Aorta (tissue), 5 donors: ENCODE measurements at regions not wholly inside any gene's neighbourhood (a gene's known extent, or its start where the extent isn't known, plus 50 kb on each side); places are given as distances from the start of the nearest gene placed in this dataset.
A peak's percentile ranks its signal among the peaks of the same experiment; 100 is the strongest.

ENCODE experiments used
- ATAC-seq: fragments of 200-7000 bp; cut with Tn5 transposase; one replicate; pipeline ENCODE4 v1.9.1; 2022; ENCODE audit warnings: moderate library complexity; ENCODE audit not compliant: low FRiP score
- DNase-seq, 2 donors: peaks; one replicate each; pipeline ENCODE4 v3.0.0-alpha.2; 2020
- H3K27ac ChIP-seq, 2 donors: one replicate each; pipeline ENCODE4 v1.5.1; 2013; ENCODE audit warnings: low read length in 2 of 2, mild to moderate bottlenecking in 2 of 2, moderate library complexity in 2 of 2, control low read depth in 1 of 2, inconsistent platforms in 1 of 2, low read depth in 1 of 2
- H3K27me3 ChIP-seq, 2 donors: one replicate each; pipeline ENCODE4 v1.6.1; 2013; ENCODE audit warnings: control low read depth in 1 of 2, low read length in 1 of 2, mild to moderate bottlenecking in 1 of 2, moderate library complexity in 1 of 2; ENCODE audit not compliant: insufficient read depth in 2 of 2, control insufficient read depth in 1 of 2
- H3K36me3 ChIP-seq, 2 donors: one replicate each; pipeline ENCODE4 v1.6.1; 2013; ENCODE audit warnings: control low read depth in 1 of 2, low read length in 1 of 2, mild to moderate bottlenecking in 1 of 2; ENCODE audit not compliant: insufficient read depth in 2 of 2, control insufficient read depth in 1 of 2
- H3K4me1 ChIP-seq, 2 donors: one replicate each; pipeline ENCODE4 v1.6.1; 2013; ENCODE audit warnings: low read length in 2 of 2, control low read depth in 1 of 2, mild to moderate bottlenecking in 1 of 2, moderate library complexity in 1 of 2; ENCODE audit not compliant: insufficient read depth in 2 of 2, control insufficient read depth in 1 of 2
- H3K4me3 ChIP-seq, 2 donors: one replicate each; pipeline ENCODE4 v1.5.1; 2013; ENCODE audit warnings: low read length in 2 of 2, control low read depth in 1 of 2, mild to moderate bottlenecking in 1 of 2
- H3K9me3 ChIP-seq: one replicate; pipeline ENCODE4 v1.6.1; 2013; ENCODE audit warnings: mild to moderate bottlenecking, low read length; ENCODE audit not compliant: control insufficient read depth
- WGBS, 2 donors: extraction: QIAGEN DNeasy Blood & Tissue Kit; methylation state at CpG; one replicate each; pipeline ENCODE4 v1.1.7; 2013; 5-methylcytosine and 5-hydroxymethylcytosine counted together
- intact Hi-C, 2 donors: fragments of 100-400 bp; cut with DNase I; formaldehyde crosslinking; loops; one replicate each; pipeline versions ENCODE4 v1.14.2 to v1.15.0; 2022
- donor health status: healthy with polysubstance abuse.
- donor health status: Bipolar disorder and iron deficiency.
- donor health status: DM: no; HTN: no; CAD: no.
- donor health status: DM: no; HTN: no; CAD: no.
- donor health status: DM: yes; HTN: yes; CAD: no.

DNA sequence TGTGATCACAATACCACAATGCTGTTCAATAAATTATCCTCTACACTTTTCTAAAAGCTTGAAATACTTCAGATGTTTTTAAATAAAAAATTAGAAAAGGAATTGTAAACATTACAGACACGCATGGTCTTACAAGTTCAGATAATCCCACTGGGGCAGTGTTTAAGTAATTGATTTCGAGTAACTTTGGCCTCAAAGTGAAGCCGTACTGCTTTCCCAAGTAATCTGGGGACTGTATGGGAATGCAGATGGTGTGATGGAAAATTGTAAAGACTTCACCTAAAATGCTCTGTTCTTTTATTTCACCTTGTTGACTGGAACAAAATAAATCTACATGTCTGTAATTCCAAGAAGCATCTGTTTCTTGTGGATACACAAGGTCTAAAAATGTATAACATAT is 401.7 kb upstream of the LYPLAL1 start:
- DNase-seq (no peak), ATAC-seq (no peak)
- WGBS, 2 donors = 91 to 92% methylated on average over 3 of the region's 3 CpGs
- intact Hi-C loops = no loop called here
- Histone ChIP-seq H3K27me3 (no peaks in the 10 kb centered on the region), H3K36me3 (no peaks in the 10 kb centered on the region), H3K4me3 (no peak overlapping the region), H3K4me1 (no peaks in the 10 kb centered on the region), H3K9me3 (no peaks in the 10 kb centered on the region), H3K27ac (no peak overlapping the region)

GRCh38 chr1:218772575-218772974 is 401.1 kb upstream of the LYPLAL1 start:
- H3K4me3 ChIP-seq = no peak overlapping the region
- DNase-seq (no peak), ATAC-seq (no peak)
- no peaks in the 10 kb centered on the region for H3K27me3 ChIP-seq
- no peaks in the 10 kb centered on the region for H3K4me1 ChIP-seq
- no peaks in the 10 kb centered on the region for H3K36me3 ChIP-seq
- intact Hi-C loops = no loop called here
- WGBS, 2 donors = 87% methylated on average over 6 of the region's 6 CpGs
- no peak overlapping the region for H3K27ac ChIP-seq
- H3K9me3 ChIP-seq = no peaks in the 10 kb centered on the region

GRCh38 chr1:218775501-218776021 is 398.1 kb upstream of the LYPLAL1 start:
- ATAC-seq (no peak), DNase-seq (no peak)
- Histone ChIP-seq H3K27ac (no peak overlapping the region), H3K4me3 (no peak overlapping the region), H3K27me3 (peaks cover 0 to 1% of the 10 kb centered on the region in 2 donors), H3K4me1 (no peaks in the 10 kb centered on the region), H3K36me3 (no peaks in the 10 kb centered on the region), H3K9me3 (no peaks in the 10 kb centered on the region)
- 81 to 86% methylated on average over 4 of the region's 4 CpGs for WGBS, 2 donors
- intact Hi-C loops = no loop called here

DNA sequence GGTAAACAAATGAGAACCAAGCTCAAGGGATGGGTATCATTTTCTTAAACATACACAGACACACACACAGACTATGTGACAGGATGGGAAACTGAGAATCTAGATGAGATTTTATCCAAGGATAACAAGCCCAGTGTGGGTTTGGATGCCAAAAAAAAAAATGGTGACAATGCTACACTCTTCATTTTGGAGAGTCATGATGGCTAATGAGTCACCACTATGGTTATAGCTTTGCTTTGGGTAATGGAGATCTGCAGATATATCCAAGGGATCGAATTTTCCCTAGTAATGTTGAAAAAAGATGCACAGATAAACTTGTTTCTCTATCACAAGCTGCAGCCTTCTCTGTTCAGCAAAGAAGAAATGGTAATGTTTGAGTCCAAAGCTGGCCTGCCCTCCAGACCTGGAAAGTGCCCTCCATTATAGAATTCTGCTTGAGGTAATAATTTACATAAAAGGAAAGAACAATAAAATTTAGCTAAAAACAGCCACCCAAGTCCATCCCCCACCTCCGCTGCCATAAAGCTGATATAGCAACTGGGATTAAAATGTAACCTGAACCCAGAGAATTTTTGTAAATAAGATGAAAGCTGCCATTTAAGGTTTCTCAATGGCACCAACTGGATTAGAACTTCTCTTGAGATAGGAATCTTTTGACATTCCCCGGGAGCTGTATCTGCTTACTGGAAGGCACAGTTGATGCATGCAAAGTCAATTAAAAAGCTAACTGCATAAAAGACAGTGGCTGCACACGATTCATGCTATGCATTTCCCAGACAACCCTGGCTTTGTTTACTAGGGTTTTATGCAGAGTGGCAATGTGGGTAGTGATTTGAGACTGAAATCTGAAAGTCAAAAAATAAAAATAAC is 395.2 kb upstream of the LYPLAL1 start:
- no peaks in the 10 kb centered on the region for H3K36me3 ChIP-seq
- H3K27me3 ChIP-seq = peaks cover 0 to 1% of the 10 kb centered on the region in 2 donors
- no peaks in the 10 kb centered on the region for H3K9me3 ChIP-seq
- no peak overlapping the region for H3K27ac ChIP-seq
- DNase-seq (no peak), ATAC-seq (no peak)
- intact Hi-C loops = no loop called here
- no peak overlapping the region for H3K4me3 ChIP-seq
- WGBS, 2 donors = 93 to 95% methylated on average over 4 of the region's 4 CpGs
- no peaks in the 10 kb centered on the region for H3K4me1 ChIP-seq

DNA sequence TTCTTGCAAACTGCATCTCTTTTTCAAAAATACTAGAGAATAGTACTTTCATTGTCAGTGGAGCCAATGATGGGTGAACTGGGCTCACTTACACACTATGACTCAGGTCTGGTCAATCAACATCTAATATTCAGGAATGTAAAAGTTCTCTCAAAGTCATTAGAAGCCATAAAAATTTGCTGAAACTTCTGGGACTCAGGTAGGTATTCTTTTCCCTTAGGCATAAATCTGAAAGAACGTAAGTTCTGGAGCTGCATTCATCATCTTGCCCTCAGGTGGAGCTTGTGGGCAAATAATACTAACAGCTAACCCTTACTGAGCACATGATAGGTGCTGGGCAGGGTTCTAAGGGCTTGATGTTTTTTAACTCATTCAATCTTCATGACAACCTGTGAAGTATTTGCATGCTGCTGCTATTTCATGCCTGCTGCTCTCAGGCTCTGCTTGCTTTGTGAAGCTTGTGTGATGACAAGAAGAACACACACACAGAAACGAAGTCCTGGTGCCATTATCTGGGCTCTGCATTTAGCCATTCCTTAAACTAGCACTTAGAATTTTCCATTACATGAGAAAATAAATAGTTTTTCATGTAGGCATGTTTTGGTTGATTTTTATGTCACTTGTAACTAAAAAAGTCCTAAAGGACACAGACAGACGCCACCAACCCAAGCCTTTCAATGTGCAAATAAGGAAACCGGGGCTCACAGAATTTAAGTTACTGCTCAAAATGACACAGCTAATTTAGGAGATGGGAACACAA is 394.2 kb upstream of the LYPLAL1 start:
- ATAC-seq = no peak
- no peaks in the 10 kb centered on the region for H3K4me1 ChIP-seq

DNA sequence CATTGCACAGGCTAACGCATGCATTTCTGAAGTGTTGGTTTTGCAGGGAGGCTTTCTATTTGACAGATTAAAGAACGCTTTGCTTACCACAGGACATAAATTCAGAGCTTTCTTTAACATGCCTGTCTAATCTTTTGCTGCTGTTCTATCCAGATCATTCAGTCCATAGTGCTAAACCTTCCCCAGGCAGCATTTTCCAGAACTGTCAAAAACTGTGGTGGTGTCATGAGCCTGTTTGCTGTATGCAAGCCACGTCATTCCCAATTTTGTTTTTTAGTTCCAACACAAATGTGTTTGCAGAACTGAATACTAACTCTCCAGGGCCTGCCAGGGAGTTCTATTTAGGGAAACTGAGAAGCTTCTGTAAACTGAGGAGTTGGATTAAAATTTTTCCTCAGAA is 390.5 kb upstream of the LYPLAL1 start:
- no peaks in the 10 kb centered on the region for H3K4me1 ChIP-seq
- DNase-seq = no peak
- no peaks in the 10 kb centered on the region for H3K36me3 ChIP-seq
- no peak overlapping the region for H3K4me3 ChIP-seq
- no peak for ATAC-seq
- peaks cover 0 to 1% of the 10 kb centered on the region in 2 donors for H3K27me3 ChIP-seq
- 65 to 69% methylated on average over 3 of the region's 3 CpGs for WGBS, 2 donors
- intact Hi-C loops = no loop called here
- H3K9me3 ChIP-seq = no peaks in the 10 kb centered on the region
- no peak overlapping the region for H3K27ac ChIP-seq

More for the DNA sequence above, 394.2 kb upstream of the LYPLAL1 start:
- Histone ChIP-seq H3K4me3 (no peak overlapping the region), H3K27me3 (peaks cover 0 to 1% of the 10 kb centered on the region in 2 donors), H3K27ac (no peak overlapping the region), H3K9me3 (no peaks in the 10 kb centered on the region), H3K36me3 (no peaks in the 10 kb centered on the region)
- no peak for DNase-seq
- intact Hi-C loops = no loop called here
- WGBS, 2 donors = 25 to 30% methylated on average over 4 of the region's 4 CpGs

DNA sequence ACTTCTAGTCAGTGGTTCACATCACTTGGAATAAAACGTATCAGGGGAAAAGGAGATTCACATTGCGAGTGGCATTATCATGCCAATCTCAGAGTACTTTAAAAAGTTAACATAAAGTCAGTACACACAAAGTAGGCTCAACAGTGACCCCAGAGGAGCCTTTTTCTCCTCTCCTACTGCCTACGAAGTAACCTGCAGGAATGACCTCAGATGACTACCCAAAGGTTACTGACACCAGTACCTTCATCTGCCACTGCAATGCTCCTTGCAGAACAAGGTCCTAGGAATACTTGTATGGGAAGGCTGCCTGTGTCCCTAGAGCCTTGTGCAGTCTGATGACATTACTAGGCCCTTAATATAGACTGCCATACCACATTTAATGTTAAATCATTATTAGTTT is 389.8 kb upstream of the LYPLAL1 start:
- Histone ChIP-seq H3K36me3 (no peaks in the 10 kb centered on the region), H3K9me3 (no peaks in the 10 kb centered on the region), H3K27me3 (no peaks in the 10 kb centered on the region), H3K4me3 (no peak overlapping the region), H3K27ac (no peak overlapping the region), H3K4me1 (no peaks in the 10 kb centered on the region)
- ATAC-seq = no peak
- DNase-seq = no peak
- 63 to 65% methylated on average over 3 of the region's 3 CpGs for WGBS, 2 donors
- intact Hi-C loops = no loop called here

DNA sequence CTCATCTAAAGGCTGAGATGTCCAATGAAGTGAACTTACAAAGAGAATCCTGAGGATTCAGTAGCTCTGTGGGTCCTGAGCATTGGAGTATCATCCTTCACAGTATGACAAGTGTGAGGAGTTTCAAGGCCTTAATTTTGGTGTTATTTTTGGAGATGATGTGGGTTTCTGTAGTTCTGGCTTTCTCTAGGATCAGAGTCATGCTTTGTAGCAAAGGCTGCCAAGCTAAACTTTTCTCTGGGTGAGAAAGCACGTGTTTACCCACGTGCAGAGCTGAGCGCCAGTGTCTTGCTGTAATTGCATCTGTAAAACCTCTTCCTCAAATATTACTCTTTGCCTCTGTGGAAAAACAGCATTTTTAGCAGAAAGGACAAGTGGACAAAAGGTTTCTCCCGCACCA is 387.8 kb upstream of the LYPLAL1 start:
- 2 to 8% methylated on average over 4 of the region's 4 CpGs for WGBS, 2 donors
- no peaks in the 10 kb centered on the region for H3K36me3 ChIP-seq
- intact Hi-C loops = no loop called here
- no peaks in the 10 kb centered on the region for H3K4me1 ChIP-seq
- peak; percentile 68 for ATAC-seq
- no peak overlapping the region for H3K27ac ChIP-seq
- H3K4me3 ChIP-seq = no peak overlapping the region
- peak; percentile 56 to 72 for DNase-seq
- no peaks in the 10 kb centered on the region for H3K27me3 ChIP-seq
- no peaks in the 10 kb centered on the region for H3K9me3 ChIP-seq
